NB4 (cell line): ENCODE measurements at regions not wholly inside any gene's neighbourhood (a gene's known extent, or its start where the extent isn't known, plus 50 kb on each side); places are given as distances from the start of the nearest gene placed in this dataset.

Experiments
- POLR2A ChIP-seq: IDR thresholded peaks from 2 replicates; pipeline ENCODE4 v1.6.1; 2011; ENCODE audit warnings: mild to moderate bottlenecking; ENCODE audit not compliant: insufficient read length; ENCODE audit errors: extremely low read depth
- TF ChIP-seq, protein P1 (sequence below): IDR thresholded peaks from one replicate; pipeline ENCODE4 v1.5.1; 2012; ENCODE audit warnings: low read depth, low read length
- TF ChIP-seq, protein P2 (sequence below): IDR thresholded peaks from 2 replicates; pipeline ENCODE4 v1.6.1; 2011; ENCODE audit warnings: low read depth, low read length

DNA sequence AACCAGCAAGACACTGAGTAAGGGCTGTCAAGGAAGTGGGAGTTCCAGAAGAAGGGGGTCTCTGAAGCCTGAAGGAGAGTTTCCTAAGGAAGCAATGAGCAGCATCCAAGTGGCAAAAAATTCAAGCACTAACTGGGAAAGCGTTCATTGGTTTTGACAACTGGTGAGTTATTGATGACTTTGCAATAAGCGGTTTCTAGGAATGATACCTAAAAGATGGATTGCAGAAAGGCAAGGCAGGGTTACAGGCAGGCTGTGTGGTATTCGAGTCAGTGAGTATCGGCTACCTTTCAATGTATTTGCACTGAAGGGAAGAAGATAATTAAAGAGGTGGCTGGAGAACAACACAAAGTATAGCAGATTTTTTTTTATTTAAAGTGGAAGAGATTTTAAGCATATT lies 59.3 kb upstream of the NCAM1 start:
- TF ChIP-seq, protein P1, sequence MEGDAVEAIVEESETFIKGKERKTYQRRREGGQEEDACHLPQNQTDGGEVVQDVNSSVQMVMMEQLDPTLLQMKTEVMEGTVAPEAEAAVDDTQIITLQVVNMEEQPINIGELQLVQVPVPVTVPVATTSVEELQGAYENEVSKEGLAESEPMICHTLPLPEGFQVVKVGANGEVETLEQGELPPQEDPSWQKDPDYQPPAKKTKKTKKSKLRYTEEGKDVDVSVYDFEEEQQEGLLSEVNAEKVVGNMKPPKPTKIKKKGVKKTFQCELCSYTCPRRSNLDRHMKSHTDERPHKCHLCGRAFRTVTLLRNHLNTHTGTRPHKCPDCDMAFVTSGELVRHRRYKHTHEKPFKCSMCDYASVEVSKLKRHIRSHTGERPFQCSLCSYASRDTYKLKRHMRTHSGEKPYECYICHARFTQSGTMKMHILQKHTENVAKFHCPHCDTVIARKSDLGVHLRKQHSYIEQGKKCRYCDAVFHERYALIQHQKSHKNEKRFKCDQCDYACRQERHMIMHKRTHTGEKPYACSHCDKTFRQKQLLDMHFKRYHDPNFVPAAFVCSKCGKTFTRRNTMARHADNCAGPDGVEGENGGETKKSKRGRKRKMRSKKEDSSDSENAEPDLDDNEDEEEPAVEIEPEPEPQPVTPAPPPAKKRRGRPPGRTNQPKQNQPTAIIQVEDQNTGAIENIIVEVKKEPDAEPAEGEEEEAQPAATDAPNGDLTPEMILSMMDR = no peak
- no peak for TF ChIP-seq POLR2A
- TF ChIP-seq, protein P2, sequence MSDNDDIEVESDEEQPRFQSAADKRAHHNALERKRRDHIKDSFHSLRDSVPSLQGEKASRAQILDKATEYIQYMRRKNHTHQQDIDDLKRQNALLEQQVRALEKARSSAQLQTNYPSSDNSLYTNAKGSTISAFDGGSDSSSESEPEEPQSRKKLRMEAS = no peak
